Liver (tissue), 8 donors: ENCODE measurements at regions not wholly inside any gene's neighbourhood (a gene's known extent, or its start where the extent isn't known, plus 50 kb on each side); places are given as distances from the start of the nearest gene placed in this dataset.

Source experiments
- DNase-seq: peaks from one replicate; pipeline ENCODE4 v3.0.0-alpha.2; 2017; ENCODE audit warnings: low spot score
- H3K27ac ChIP-seq, 2 donors: one replicate each; pipeline ENCODE4 v1.7.0; 2013; ENCODE audit warnings: inconsistent platforms in 2 of 2, low read length in 2 of 2, control low read depth in 1 of 2, low read depth in 1 of 2, mild to moderate bottlenecking in 1 of 2
- H3K27me3 ChIP-seq, 4 donors: one replicate each; pipeline versions ENCODE4 v1.6.1 to v1.7.0; 2013; ENCODE audit warnings: low read length in 3 of 4, inconsistent platforms in 1 of 4, mild to moderate bottlenecking in 1 of 4, moderate library complexity in 1 of 4; ENCODE audit not compliant: control insufficient read depth in 4 of 4, insufficient read depth in 4 of 4
- H3K36me3 ChIP-seq, 4 donors: one replicate each; pipeline versions ENCODE4 v1.6.1 to v1.7.0; 2013; ENCODE audit warnings: low read length in 3 of 4, mild to moderate bottlenecking in 3 of 4, low read depth in 1 of 4, moderate library complexity in 1 of 4; ENCODE audit not compliant: control insufficient read depth in 4 of 4, insufficient read depth in 3 of 4
- H3K4me1 ChIP-seq, 4 donors: one replicate each; pipeline versions ENCODE4 v1.6.1 to v1.7.0; 2013; ENCODE audit warnings: low read length in 3 of 4, mild to moderate bottlenecking in 3 of 4, moderate library complexity in 1 of 4; ENCODE audit not compliant: control insufficient read depth in 4 of 4, insufficient read depth in 4 of 4
- H3K4me3 ChIP-seq, 3 donors: one replicate each; pipeline versions ENCODE4 v1.6.1 to v1.7.0; 2013; ENCODE audit warnings: low read length in 3 of 3, control low read depth in 1 of 3, low read depth in 1 of 3, mild to moderate bottlenecking in 1 of 3
- H3K9ac ChIP-seq, 2 donors: one replicate each; pipeline ENCODE4 v1.7.0; 2013; ENCODE audit warnings: low read length in 2 of 2, mild to moderate bottlenecking in 2 of 2, moderate library complexity in 2 of 2, control low read depth in 1 of 2, low read depth in 1 of 2
- H3K9me3 ChIP-seq, 4 donors: one replicate each; pipeline versions ENCODE4 v1.6.1 to v1.7.0; 2013; ENCODE audit warnings: low read length in 3 of 4; ENCODE audit not compliant: control insufficient read depth in 4 of 4
- ATF3 ChIP-seq: IDR thresholded peaks from 2 replicates; pipeline ENCODE4 v1.6.1; 2016; ENCODE audit warnings: antibody characterized with exemption
- CTCF ChIP-seq: fragments of 150-350 bp; IDR thresholded peaks from 2 replicates; pipeline ENCODE4 v1.5.1; 2017; ENCODE audit warnings: improper control_type of control experiment, low read depth, low read length; ENCODE audit not compliant: missing input control
- EGR1 ChIP-seq, 2 donors: IDR thresholded peaks; 2 replicates each; pipeline ENCODE4 v1.6.1; 2016 to 2018; ENCODE audit warnings: antibody characterized with exemption in 2 of 2, low read depth in 2 of 2
- FOXA1 ChIP-seq: IDR thresholded peaks from 2 replicates; pipeline ENCODE4 v1.6.1; 2016; ENCODE audit warnings: antibody characterized with exemption
- FOXA2 ChIP-seq: IDR thresholded peaks from 2 replicates; pipeline ENCODE4 v1.6.1; 2016; ENCODE audit warnings: antibody characterized with exemption
- GABPA ChIP-seq, 2 donors: IDR thresholded peaks in 1 of 2; conservative IDR thresholded peaks in 1 of 2; 2 replicates each; pipeline ENCODE4 v1.6.1; 2016; ENCODE audit warnings: antibody characterized with exemption in 2 of 2, mild to moderate bottlenecking in 1 of 2, moderate library complexity in 1 of 2
- HNF4G ChIP-seq: IDR thresholded peaks from 2 replicates; pipeline ENCODE4 v1.6.1; 2016; ENCODE audit warnings: antibody characterized with exemption
- JUND ChIP-seq, 2 donors: IDR thresholded peaks; 2 replicates each; pipeline ENCODE4 v1.6.1; 2016; ENCODE audit warnings: antibody characterized with exemption in 2 of 2
- MAX ChIP-seq: IDR thresholded peaks from 2 replicates; pipeline ENCODE4 v1.6.1; 2016; ENCODE audit warnings: antibody characterized with exemption
- NR2F2 ChIP-seq: IDR thresholded peaks from 2 replicates; pipeline ENCODE4 v1.6.1; 2016; ENCODE audit warnings: antibody characterized with exemption
- RAD21 ChIP-seq, 2 donors: IDR thresholded peaks; 2 replicates each; pipeline ENCODE4 v1.6.1; 2016; ENCODE audit warnings: antibody characterized with exemption in 2 of 2, mild to moderate bottlenecking in 2 of 2
- REST ChIP-seq: IDR thresholded peaks from 2 replicates; pipeline ENCODE4 v1.6.1; 2016; ENCODE audit warnings: antibody characterized with exemption, mild to moderate bottlenecking
- SP1 ChIP-seq: IDR thresholded peaks from 2 replicates; pipeline ENCODE4 v1.6.1; 2018; ENCODE audit warnings: antibody characterized with exemption, mild to moderate bottlenecking
- TAF1 ChIP-seq: conservative IDR thresholded peaks from 2 replicates; pipeline ENCODE4 v1.6.1; 2016; ENCODE audit warnings: antibody characterized with exemption, mild to moderate bottlenecking
- YY1 ChIP-seq: IDR thresholded peaks from 2 replicates; pipeline ENCODE4 v1.6.1; 2016; ENCODE audit warnings: antibody characterized with exemption, mild to moderate bottlenecking
- ZBTB33 ChIP-seq: IDR thresholded peaks from 2 replicates; pipeline ENCODE4 v1.6.1; 2016; ENCODE audit warnings: antibody characterized with exemption
- WGBS: extraction: QIAGEN DNeasy Blood & Tissue Kit; methylation state at CpG from one replicate; pipeline ENCODE4 v1.1.7; 2013; 5-methylcytosine and 5-hydroxymethylcytosine counted together
- donor health status: healthy.
- donor health status: healthy.
- donor health status: healthy.
- donor health status: healthy.
- donor health status: healthy.

- WGBS: 63% methylated on average over 3 of the region's 3 CpGs
- TF ChIP-seq ATF3 (no peak), REST (no peak)
- H3K4me3 ChIP-seq: no peak overlapping the region
- no peak overlapping the region for H3K27ac ChIP-seq
- no peaks in the 10 kb centered on the region for H3K27me3 ChIP-seq
- no peaks in the 10 kb centered on the region for H3K4me1 ChIP-seq
- no peaks in the 10 kb centered on the region for H3K36me3 ChIP-seq
- peaks cover 0 to 3% (median 0%) of the 10 kb centered on the region in 4 donors for H3K9me3 ChIP-seq
- DNase-seq: no peak
- no peak overlapping the region for H3K9ac ChIP-seq
These were observed 110.7 kb upstream of the EFEMP1 start for GRCh38 chr2:56034258-56034657.

GRCh38 chr2:56040189-56040588, 116.6 kb upstream of the EFEMP1 start:
- Histone ChIP-seq H3K36me3 (no peaks in the 10 kb centered on the region), H3K9ac (no peak overlapping the region), H3K4me3 (no peak overlapping the region), H3K27me3 (no peaks in the 10 kb centered on the region), H3K27ac (no peak overlapping the region), H3K9me3 (peaks cover 0 to 3% (median 0%) of the 10 kb centered on the region in 4 donors), H3K4me1 (no peaks in the 10 kb centered on the region)
- no peak for TF ChIP-seq RAD21 (IDR thresholded peaks at IDR 0.05)
- no peak for TF ChIP-seq GABPA (IDR thresholded peaks at IDR 0.05 in 1 of 2, conservative IDR thresholded peaks at IDR 0.05 in 1 of 2)
- no peak for TF ChIP-seq ZBTB33
- TF ChIP-seq REST: no peak
- no peak for TF ChIP-seq SP1
- no peak for TF ChIP-seq FOXA2
- no peak for TF ChIP-seq CTCF
- TF ChIP-seq EGR1 (IDR thresholded peaks at IDR 0.05; ENCODE audit: low read depth in 2 of 2): no peak
- TF ChIP-seq FOXA1: no peak
- no peak for TF ChIP-seq HNF4G
- TF ChIP-seq NR2F2: no peak
- TF ChIP-seq JUND (IDR thresholded peaks at IDR 0.05): no peak
- no peak for TF ChIP-seq ATF3
- TF ChIP-seq YY1: no peak
- TF ChIP-seq MAX: no peak
- no peak for TF ChIP-seq TAF1
- 60% methylated on average over 3 of the region's 3 CpGs for WGBS
- no peak for DNase-seq
